ENCODE measurements at regions not wholly inside any gene's neighbourhood (a gene's known extent, or its start where the extent isn't known, plus 50 kb on each side); places are given as distances from the start of the nearest gene placed in this dataset.

- no peak overlapping the region for H3K4me3 Mint-ChIP-seq (ENCODE audit: unreplicated experiment)
- intact Hi-C loops (cut with micrococcal nuclease): no loop called here
These were observed 503.2 kb downstream of the GADD45G start for GRCh38 chr9:90107726-90108655.

GRCh38 chr9:90112788-90113187 is 508.0 kb downstream of the GADD45G start:
- ChIA-PET CTCF (interaction anchor here (1.0 to 2.2 kb wide), 3 partner anchors 12 to 17 kb away, joined by 3 to 10 read pairs (median 3); no protein-coding TSS in a partner anchor), POLR2A (no interaction called here)
- intact Hi-C loops (cut with micrococcal nuclease): no loop called here
- H3K27ac Mint-ChIP-seq (ENCODE audit: low read depth, unreplicated experiment): no peak overlapping the region
- TF ChIP-seq, protein P1, sequence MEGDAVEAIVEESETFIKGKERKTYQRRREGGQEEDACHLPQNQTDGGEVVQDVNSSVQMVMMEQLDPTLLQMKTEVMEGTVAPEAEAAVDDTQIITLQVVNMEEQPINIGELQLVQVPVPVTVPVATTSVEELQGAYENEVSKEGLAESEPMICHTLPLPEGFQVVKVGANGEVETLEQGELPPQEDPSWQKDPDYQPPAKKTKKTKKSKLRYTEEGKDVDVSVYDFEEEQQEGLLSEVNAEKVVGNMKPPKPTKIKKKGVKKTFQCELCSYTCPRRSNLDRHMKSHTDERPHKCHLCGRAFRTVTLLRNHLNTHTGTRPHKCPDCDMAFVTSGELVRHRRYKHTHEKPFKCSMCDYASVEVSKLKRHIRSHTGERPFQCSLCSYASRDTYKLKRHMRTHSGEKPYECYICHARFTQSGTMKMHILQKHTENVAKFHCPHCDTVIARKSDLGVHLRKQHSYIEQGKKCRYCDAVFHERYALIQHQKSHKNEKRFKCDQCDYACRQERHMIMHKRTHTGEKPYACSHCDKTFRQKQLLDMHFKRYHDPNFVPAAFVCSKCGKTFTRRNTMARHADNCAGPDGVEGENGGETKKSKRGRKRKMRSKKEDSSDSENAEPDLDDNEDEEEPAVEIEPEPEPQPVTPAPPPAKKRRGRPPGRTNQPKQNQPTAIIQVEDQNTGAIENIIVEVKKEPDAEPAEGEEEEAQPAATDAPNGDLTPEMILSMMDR (IDR thresholded peaks at IDR 0.05; ENCODE audit: unreplicated experiment): no peak
- no peak for DNase-seq (ENCODE audit: unreplicated experiment)
- no peaks in the 10 kb centered on the region for H3K27me3 Mint-ChIP-seq (ENCODE audit: insufficient read depth, unreplicated experiment)
- H3K9me3 Mint-ChIP-seq (ENCODE audit: unreplicated experiment): no peaks in the 10 kb centered on the region
- no peaks in the 10 kb centered on the region for H3K36me3 Mint-ChIP-seq (ENCODE audit: insufficient read depth, unreplicated experiment)
- H3K4me1 Mint-ChIP-seq (ENCODE audit: insufficient read depth, unreplicated experiment): peaks cover 13% of the 10 kb centered on the region
- no TSS peak for BruUV-seq (replicated peaks)
- no peak overlapping the region for H3K4me3 Mint-ChIP-seq (ENCODE audit: unreplicated experiment)

More at GRCh38 chr9:90107726-90108655, 503.2 kb downstream of the GADD45G start:
- CTCF ChIA-PET: interaction anchor here (0.8 to 3.8 kb wide), 6 partner anchors 8 to 515 kb away, joined by 3 to 31 read pairs (median 4); no protein-coding TSS in a partner anchor
- POLR2A ChIA-PET: interaction anchor here (0.6 kb wide), 1 partner anchor 181 kb away, joined by 3 read pairs; no protein-coding TSS in a partner anchor
- H3K27ac Mint-ChIP-seq (ENCODE audit: low read depth, unreplicated experiment): no peak overlapping the region
- no peaks in the 10 kb centered on the region for H3K36me3 Mint-ChIP-seq (ENCODE audit: insufficient read depth, unreplicated experiment)
- no TSS peak for BruUV-seq (replicated peaks)
- peaks cover 14% of the 10 kb centered on the region for H3K4me1 Mint-ChIP-seq (ENCODE audit: insufficient read depth, unreplicated experiment)
- H3K27me3 Mint-ChIP-seq (ENCODE audit: insufficient read depth, unreplicated experiment): no peaks in the 10 kb centered on the region
- TF ChIP-seq, protein P1 (IDR thresholded peaks at IDR 0.05; ENCODE audit: unreplicated experiment): no peak
- H3K9me3 Mint-ChIP-seq (ENCODE audit: unreplicated experiment): no peaks in the 10 kb centered on the region
- DNase-seq (ENCODE audit: unreplicated experiment): no peak

- Mint-ChIP-seq H3K4me1 (ENCODE audit: insufficient read depth, unreplicated experiment) (peaks cover 8% of the 10 kb centered on the region), H3K27me3 (ENCODE audit: insufficient read depth, unreplicated experiment) (no peaks in the 10 kb centered on the region), H3K9me3 (ENCODE audit: unreplicated experiment) (no peaks in the 10 kb centered on the region), H3K36me3 (ENCODE audit: insufficient read depth, unreplicated experiment) (no peaks in the 10 kb centered on the region), H3K4me3 (ENCODE audit: unreplicated experiment) (no peak overlapping the region), H3K27ac (ENCODE audit: low read depth, unreplicated experiment) (no peak overlapping the region)
- peak; percentile 33 for DNase-seq (ENCODE audit: unreplicated experiment)
- BruUV-seq (replicated peaks): no TSS peak
- CTCF ChIA-PET: interaction anchor here (0.6 to 0.9 kb wide), 3 partner anchors 15 to 516 kb away, joined by 3 to 4 read pairs (median 3); no protein-coding TSS in a partner anchor
- POLR2A ChIA-PET: interaction anchor here (0.5 to 1.3 kb wide), 2 partner anchors 7 to 55 kb away, joined by 3 read pairs; no protein-coding TSS in a partner anchor
- TF ChIP-seq, protein P1 (IDR thresholded peaks at IDR 0.05; ENCODE audit: unreplicated experiment): no peak
- intact Hi-C loops (cut with micrococcal nuclease): no loop called here
These were observed 510.0 kb downstream of the GADD45G start for GRCh38 chr9:90114641-90115425.

Measured in MCF 10A (cell line).